ENCODE measurements at regions not wholly inside any gene's neighbourhood (a gene's known extent, or its start where the extent isn't known, plus 50 kb on each side); places are given as distances from the start of the nearest gene placed in this dataset.

DNA sequence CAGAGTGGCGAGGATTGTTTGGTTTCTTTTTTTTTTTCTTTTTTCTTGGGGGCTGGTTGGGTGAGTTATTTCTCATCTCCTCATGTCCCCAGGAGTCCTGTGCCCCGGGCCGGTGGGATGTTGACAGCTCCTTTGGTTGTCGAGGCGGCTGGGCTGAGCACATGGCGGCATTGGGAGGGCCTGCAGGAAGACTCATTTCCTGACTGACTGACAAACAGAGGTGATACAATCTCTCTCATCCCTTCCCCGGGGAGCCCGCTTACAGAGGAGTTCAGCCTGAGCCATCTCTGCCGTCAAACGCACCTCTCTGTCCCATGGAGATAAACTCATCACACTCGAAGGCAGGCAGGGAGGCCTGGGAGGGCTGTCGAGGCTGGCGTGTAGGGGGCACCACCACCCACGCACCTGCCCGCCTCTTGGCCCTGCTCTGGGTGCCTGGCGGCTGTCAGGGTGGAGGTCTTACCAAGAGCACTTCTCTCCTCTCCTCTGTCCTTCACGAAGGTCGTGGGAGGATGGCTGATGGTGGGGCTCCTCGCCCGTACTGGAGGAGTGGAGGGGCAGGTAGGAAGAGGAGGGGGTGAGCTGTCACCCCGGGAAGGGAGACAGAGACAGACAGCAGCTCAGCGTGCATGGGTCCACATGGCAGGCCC, 60.0 kb upstream of the NECTIN1 start:
- H3K4me1 ChIP-seq: no peaks in the 10 kb centered on the region
- DNase-seq: no peak
- TF ChIP-seq CTCF (IDR thresholded peaks at IDR 0.05; ENCODE audit: insufficient read depth in 1 of 2, low read depth in 1 of 2, low read length in 1 of 2, severe bottlenecking in 1 of 2, unreplicated experiment in 1 of 2): no peak
- BruUV-seq (replicated peaks): no TSS peak
- H3K36me3 Mint-ChIP-seq (ENCODE audit: insufficient read depth, unreplicated experiment): no peaks in the 10 kb centered on the region
- intact Hi-C loops (cut with micrococcal nuclease; ENCODE audit: unreplicated experiment): loop anchor here (10.0 kb wide), 1 partner anchor 206 kb away; no protein-coding TSS in a partner anchor
- ChIA-PET POLR2A (no interaction called here), CTCF (interaction anchor here (0.6 to 0.7 kb wide), 2 partner anchors 75 to 319 kb away, joined by 3 read pairs; no protein-coding TSS in a partner anchor)
- no peaks in the 10 kb centered on the region for H3K36me3 ChIP-seq (ENCODE audit: control insufficient read depth, insufficient read depth, low read length)
- H3K4me1 Mint-ChIP-seq (ENCODE audit: low read depth, unreplicated experiment): no peaks in the 10 kb centered on the region
- no peak overlapping the region for H3K27ac Mint-ChIP-seq (ENCODE audit: unreplicated experiment)
- no peaks in the 10 kb centered on the region for H3K9me3 ChIP-seq
- no peaks in the 10 kb centered on the region for H3K27me3 ChIP-seq (replicated peaks; ENCODE audit: control insufficient read depth, insufficient read depth, low read length)
- no peaks in the 10 kb centered on the region for H3K9me3 Mint-ChIP-seq (ENCODE audit: unreplicated experiment)
- H3K4me3 ChIP-seq (ENCODE audit: low read depth, low read length): no peak overlapping the region
- H3K4me3 Mint-ChIP-seq (ENCODE audit: unreplicated experiment): no peak overlapping the region
- H3K27me3 Mint-ChIP-seq (ENCODE audit: insufficient read depth, unreplicated experiment): no peaks in the 10 kb centered on the region

- POLR2A ChIA-PET: no interaction called here
These were observed 59.3 kb upstream of the NECTIN1 start for GRCh38 chr11:119788096-119788883.

More at GRCh38 chr11:119788096-119788883, 59.3 kb upstream of the NECTIN1 start:
- BruUV-seq (replicated peaks): no TSS peak
- no peaks in the 10 kb centered on the region for H3K27me3 Mint-ChIP-seq (ENCODE audit: insufficient read depth, unreplicated experiment)
- intact Hi-C loops (cut with micrococcal nuclease; ENCODE audit: unreplicated experiment): loop anchor here (10.0 kb wide), 1 partner anchor 207 kb away; no protein-coding TSS in a partner anchor
- Histone ChIP-seq H3K27me3 (replicated peaks; ENCODE audit: control insufficient read depth, insufficient read depth, low read length) (no peaks in the 10 kb centered on the region), H3K4me3 (ENCODE audit: low read depth, low read length) (no peak overlapping the region), H3K36me3 (ENCODE audit: control insufficient read depth, insufficient read depth, low read length) (no peaks in the 10 kb centered on the region), H3K4me1 (no peaks in the 10 kb centered on the region), H3K9me3 (no peaks in the 10 kb centered on the region)
- H3K36me3 Mint-ChIP-seq (ENCODE audit: insufficient read depth, unreplicated experiment): no peaks in the 10 kb centered on the region
- CTCF ChIA-PET: no interaction called here
- H3K4me3 Mint-ChIP-seq (ENCODE audit: unreplicated experiment): no peak overlapping the region
- no peaks in the 10 kb centered on the region for H3K9me3 Mint-ChIP-seq (ENCODE audit: unreplicated experiment)
- peak in 1 of 2 experiments; percentile 25 for TF ChIP-seq CTCF (IDR thresholded peaks at IDR 0.05; ENCODE audit: insufficient read depth in 1 of 2, low read depth in 1 of 2, low read length in 1 of 2, severe bottlenecking in 1 of 2, unreplicated experiment in 1 of 2)
- no peaks in the 10 kb centered on the region for H3K4me1 Mint-ChIP-seq (ENCODE audit: low read depth, unreplicated experiment)
- no peak overlapping the region for H3K27ac Mint-ChIP-seq (ENCODE audit: unreplicated experiment)
- no peak for DNase-seq

Data from Caco-2 (cell line).